Liver (tissue), 8 donors: ENCODE measurements at regions not wholly inside any gene's neighbourhood (a gene's known extent, or its start where the extent isn't known, plus 50 kb on each side); places are given as distances from the start of the nearest gene placed in this dataset.
A peak's percentile ranks its signal among the peaks of the same experiment; 100 is the strongest.

Experiments used
- DNase-seq: peaks from one replicate; pipeline ENCODE4 v3.0.0-alpha.2; 2017; ENCODE audit warnings: low spot score
- H3K27ac ChIP-seq, 2 donors: one replicate each; pipeline ENCODE4 v1.7.0; 2013; ENCODE audit warnings: inconsistent platforms in 2 of 2, low read length in 2 of 2, control low read depth in 1 of 2, low read depth in 1 of 2, mild to moderate bottlenecking in 1 of 2
- H3K27me3 ChIP-seq, 4 donors: one replicate each; pipeline versions ENCODE4 v1.6.1 to v1.7.0; 2013; ENCODE audit warnings: low read length in 3 of 4, inconsistent platforms in 1 of 4, mild to moderate bottlenecking in 1 of 4, moderate library complexity in 1 of 4; ENCODE audit not compliant: control insufficient read depth in 4 of 4, insufficient read depth in 4 of 4
- H3K36me3 ChIP-seq, 4 donors: one replicate each; pipeline versions ENCODE4 v1.6.1 to v1.7.0; 2013; ENCODE audit warnings: low read length in 3 of 4, mild to moderate bottlenecking in 3 of 4, low read depth in 1 of 4, moderate library complexity in 1 of 4; ENCODE audit not compliant: control insufficient read depth in 4 of 4, insufficient read depth in 3 of 4
- H3K4me1 ChIP-seq, 4 donors: one replicate each; pipeline versions ENCODE4 v1.6.1 to v1.7.0; 2013; ENCODE audit warnings: low read length in 3 of 4, mild to moderate bottlenecking in 3 of 4, moderate library complexity in 1 of 4; ENCODE audit not compliant: control insufficient read depth in 4 of 4, insufficient read depth in 4 of 4
- H3K4me3 ChIP-seq, 3 donors: one replicate each; pipeline versions ENCODE4 v1.6.1 to v1.7.0; 2013; ENCODE audit warnings: low read length in 3 of 3, control low read depth in 1 of 3, low read depth in 1 of 3, mild to moderate bottlenecking in 1 of 3
- H3K9ac ChIP-seq, 2 donors: one replicate each; pipeline ENCODE4 v1.7.0; 2013; ENCODE audit warnings: low read length in 2 of 2, mild to moderate bottlenecking in 2 of 2, moderate library complexity in 2 of 2, control low read depth in 1 of 2, low read depth in 1 of 2
- H3K9me3 ChIP-seq, 4 donors: one replicate each; pipeline versions ENCODE4 v1.6.1 to v1.7.0; 2013; ENCODE audit warnings: low read length in 3 of 4; ENCODE audit not compliant: control insufficient read depth in 4 of 4
- CTCF ChIP-seq: fragments of 150-350 bp; IDR thresholded peaks from 2 replicates; pipeline ENCODE4 v1.5.1; 2017; ENCODE audit warnings: improper control_type of control experiment, low read depth, low read length; ENCODE audit not compliant: missing input control
- EGR1 ChIP-seq, 2 donors: IDR thresholded peaks; 2 replicates each; pipeline ENCODE4 v1.6.1; 2016 to 2018; ENCODE audit warnings: antibody characterized with exemption in 2 of 2, low read depth in 2 of 2
- FOXA1 ChIP-seq: IDR thresholded peaks from 2 replicates; pipeline ENCODE4 v1.6.1; 2016; ENCODE audit warnings: antibody characterized with exemption
- GABPA ChIP-seq, 2 donors: IDR thresholded peaks in 1 of 2; conservative IDR thresholded peaks in 1 of 2; 2 replicates each; pipeline ENCODE4 v1.6.1; 2016; ENCODE audit warnings: antibody characterized with exemption in 2 of 2, mild to moderate bottlenecking in 1 of 2, moderate library complexity in 1 of 2
- HNF4A ChIP-seq, 2 donors: conservative IDR thresholded peaks; 2 replicates each; pipeline ENCODE4 v1.6.1; 2016; ENCODE audit warnings: antibody characterized with exemption in 2 of 2, mild to moderate bottlenecking in 2 of 2
- HNF4G ChIP-seq: IDR thresholded peaks from 2 replicates; pipeline ENCODE4 v1.6.1; 2016; ENCODE audit warnings: antibody characterized with exemption
- JUND ChIP-seq, 2 donors: IDR thresholded peaks; 2 replicates each; pipeline ENCODE4 v1.6.1; 2016; ENCODE audit warnings: antibody characterized with exemption in 2 of 2
- NR2F2 ChIP-seq: IDR thresholded peaks from 2 replicates; pipeline ENCODE4 v1.6.1; 2016; ENCODE audit warnings: antibody characterized with exemption
- RAD21 ChIP-seq, 2 donors: IDR thresholded peaks; 2 replicates each; pipeline ENCODE4 v1.6.1; 2016; ENCODE audit warnings: antibody characterized with exemption in 2 of 2, mild to moderate bottlenecking in 2 of 2
- RXRA ChIP-seq, 2 donors: IDR thresholded peaks; 2 replicates each; pipeline ENCODE4 v1.6.1; 2017 to 2018; ENCODE audit warnings: antibody characterized with exemption in 2 of 2, mild to moderate bottlenecking in 1 of 2
- YY1 ChIP-seq: IDR thresholded peaks from 2 replicates; pipeline ENCODE4 v1.6.1; 2016; ENCODE audit warnings: antibody characterized with exemption, mild to moderate bottlenecking
- WGBS: extraction: QIAGEN DNeasy Blood & Tissue Kit; methylation state at CpG from one replicate; pipeline ENCODE4 v1.1.7; 2013; 5-methylcytosine and 5-hydroxymethylcytosine counted together
- TF ChIP-seq, protein P1 (sequence below): IDR thresholded peaks from 2 replicates; pipeline ENCODE4 v1.6.1; 2016; ENCODE audit warnings: antibody characterized with exemption
- TF ChIP-seq, protein P2 (sequence below): IDR thresholded peaks from 2 replicates; pipeline ENCODE4 v1.6.1; 2016; ENCODE audit warnings: antibody characterized with exemption
- donor health status: healthy.
- donor health status: healthy.
- donor health status: healthy.
- donor health status: healthy.
- donor health status: healthy.

DNA sequence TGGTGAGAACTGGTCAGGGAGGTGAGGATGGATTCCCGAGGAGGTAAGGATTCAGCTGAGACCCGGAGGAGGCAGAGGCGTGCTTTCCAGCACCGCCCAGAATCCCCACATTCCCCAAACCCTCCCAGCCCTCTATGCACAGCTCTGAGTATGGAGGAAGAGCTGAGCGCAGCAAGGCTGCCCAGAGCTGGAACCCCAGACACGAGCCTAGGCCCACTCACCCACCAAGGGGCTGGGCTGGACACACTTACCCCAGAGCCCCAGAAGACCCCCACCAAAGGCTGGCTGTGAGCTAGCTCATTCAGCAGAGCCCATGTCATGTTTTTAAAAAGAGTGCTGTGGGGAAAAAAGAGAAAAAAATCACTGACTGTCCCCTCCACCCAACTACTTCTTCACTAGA, 271.5 kb downstream of the XXYLT1 start (continued):
- no peak for TF ChIP-seq CTCF

DNA sequence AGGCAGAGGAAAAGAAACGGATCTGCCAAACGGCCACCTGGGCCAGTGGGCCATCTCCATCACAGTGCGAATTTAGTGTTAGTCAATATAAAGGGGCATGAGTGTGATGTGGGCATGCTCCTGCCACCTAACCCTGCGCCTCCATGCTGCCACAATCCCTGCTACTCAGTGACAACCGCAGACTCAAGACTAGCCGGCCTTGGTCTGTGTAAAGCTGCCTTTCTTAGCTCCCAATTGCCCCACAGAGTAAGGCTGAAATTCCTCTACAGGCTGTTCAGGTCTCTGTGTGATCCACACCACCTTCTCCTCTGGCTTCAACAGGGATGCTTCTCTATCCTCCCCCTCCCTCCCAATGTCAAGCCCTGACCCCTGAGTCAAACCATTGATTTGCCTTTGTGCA, 269.7 kb downstream of the XXYLT1 start:
- DNase-seq: no peak
- no peak for TF ChIP-seq YY1
- no peak for TF ChIP-seq FOXA1
- no peak for TF ChIP-seq NR2F2
- TF ChIP-seq EGR1 (IDR thresholded peaks at IDR 0.05; ENCODE audit: low read depth in 2 of 2): no peak
- no peak for TF ChIP-seq HNF4G
- TF ChIP-seq, protein P1, sequence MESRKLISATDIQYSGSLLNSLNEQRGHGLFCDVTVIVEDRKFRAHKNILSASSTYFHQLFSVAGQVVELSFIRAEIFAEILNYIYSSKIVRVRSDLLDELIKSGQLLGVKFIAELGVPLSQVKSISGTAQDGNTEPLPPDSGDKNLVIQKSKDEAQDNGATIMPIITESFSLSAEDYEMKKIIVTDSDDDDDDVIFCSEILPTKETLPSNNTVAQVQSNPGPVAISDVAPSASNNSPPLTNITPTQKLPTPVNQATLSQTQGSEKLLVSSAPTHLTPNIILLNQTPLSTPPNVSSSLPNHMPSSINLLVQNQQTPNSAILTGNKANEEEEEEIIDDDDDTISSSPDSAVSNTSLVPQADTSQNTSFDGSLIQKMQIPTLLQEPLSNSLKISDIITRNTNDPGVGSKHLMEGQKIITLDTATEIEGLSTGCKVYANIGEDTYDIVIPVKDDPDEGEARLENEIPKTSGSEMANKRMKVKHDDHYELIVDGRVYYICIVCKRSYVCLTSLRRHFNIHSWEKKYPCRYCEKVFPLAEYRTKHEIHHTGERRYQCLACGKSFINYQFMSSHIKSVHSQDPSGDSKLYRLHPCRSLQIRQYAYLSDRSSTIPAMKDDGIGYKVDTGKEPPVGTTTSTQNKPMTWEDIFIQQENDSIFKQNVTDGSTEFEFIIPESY: no peak
- no peak for TF ChIP-seq RAD21 (IDR thresholded peaks at IDR 0.05)
- TF ChIP-seq JUND (IDR thresholded peaks at IDR 0.05): no peak
- no peak for TF ChIP-seq HNF4A (conservative IDR thresholded peaks at IDR 0.05)
- TF ChIP-seq CTCF: no peak
- no peak for TF ChIP-seq GABPA (IDR thresholded peaks at IDR 0.05 in 1 of 2, conservative IDR thresholded peaks at IDR 0.05 in 1 of 2)
- no peak for TF ChIP-seq RXRA (IDR thresholded peaks at IDR 0.05)

DNA sequence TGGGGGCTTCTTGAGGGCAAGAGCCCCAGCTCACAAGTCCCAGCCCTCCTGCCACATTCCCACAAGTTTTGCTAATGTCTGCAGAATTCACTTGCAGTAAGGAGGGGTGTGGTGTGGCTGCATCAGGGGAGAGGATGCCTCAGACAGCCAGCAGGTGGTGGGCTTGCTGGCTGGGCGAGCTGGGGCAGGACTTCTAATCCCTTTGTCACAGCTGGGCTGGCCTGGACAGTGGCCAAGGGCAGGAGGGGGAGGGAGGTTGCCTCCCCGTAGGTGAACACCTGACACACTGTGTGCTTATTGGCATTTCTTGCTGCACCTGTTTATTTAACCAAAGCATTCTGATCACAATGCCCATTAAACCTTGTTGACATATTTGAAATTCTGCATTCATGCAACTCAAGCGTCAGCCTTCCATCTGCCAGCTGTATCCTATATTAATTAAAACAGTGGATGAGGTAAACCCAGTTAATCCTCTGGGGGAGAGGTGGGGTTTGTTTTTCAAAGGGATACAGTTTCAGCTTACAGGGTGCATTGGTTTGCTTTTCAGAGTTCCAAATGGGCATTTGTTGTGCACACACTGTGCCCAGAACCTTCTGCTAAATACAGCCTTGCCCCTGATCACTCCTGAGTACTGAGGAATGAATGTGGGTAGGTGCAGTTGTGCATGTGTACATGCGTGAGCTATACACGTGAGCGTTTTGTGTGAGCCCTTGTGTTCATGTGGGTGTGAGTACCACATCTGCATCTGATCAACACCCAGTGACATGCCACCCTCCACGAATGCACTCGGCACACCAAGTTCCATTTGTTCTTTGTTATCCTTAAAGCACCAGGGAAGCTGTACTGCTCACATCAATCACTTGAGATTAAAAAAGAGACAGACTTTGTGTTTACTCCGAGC, 268.7 kb downstream of the XXYLT1 start:
- peak; percentile 74 to 93 for TF ChIP-seq RAD21 (IDR thresholded peaks at IDR 0.05)
- TF ChIP-seq, protein P2, sequence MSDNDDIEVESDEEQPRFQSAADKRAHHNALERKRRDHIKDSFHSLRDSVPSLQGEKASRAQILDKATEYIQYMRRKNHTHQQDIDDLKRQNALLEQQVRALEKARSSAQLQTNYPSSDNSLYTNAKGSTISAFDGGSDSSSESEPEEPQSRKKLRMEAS: no peak
- TF ChIP-seq HNF4G: no peak
- peak; percentile 57 for TF ChIP-seq CTCF
- H3K4me1 ChIP-seq: peaks cover 0 to 6% (median 3%) of the 10 kb centered on the region in 4 donors
- H3K9ac ChIP-seq: no peak overlapping the region
- no peak overlapping the region for H3K4me3 ChIP-seq
- H3K36me3 ChIP-seq: no peaks in the 10 kb centered on the region
- no peaks in the 10 kb centered on the region for H3K27me3 ChIP-seq
- WGBS: 64% methylated on average over 9 of the region's 9 CpGs
- H3K27ac ChIP-seq: no peak overlapping the region
- no peaks in the 10 kb centered on the region for H3K9me3 ChIP-seq
- DNase-seq: peak; percentile 58

More for the DNA sequence above, 269.7 kb downstream of the XXYLT1 start:
- Histone ChIP-seq H3K36me3 (no peaks in the 10 kb centered on the region), H3K4me1 (peaks cover 0 to 6% (median 3%) of the 10 kb centered on the region in 4 donors), H3K4me3 (no peak overlapping the region), H3K9ac (no peak overlapping the region), H3K27ac (no peak overlapping the region), H3K27me3 (no peaks in the 10 kb centered on the region), H3K9me3 (no peaks in the 10 kb centered on the region)
- 94% methylated on average over 6 of the region's 6 CpGs for whole genome bisulfite sequencing
